MCF 10A (cell line): ENCODE measurements at regions not wholly inside any gene's neighbourhood (a gene's known extent, or its start where the extent isn't known, plus 50 kb on each side); places are given as distances from the start of the nearest gene placed in this dataset.

Experiments used
- BruUV-seq: library from RNA; stranded (reverse); fragments of 400-500 nt; replicated peaks from 2 replicates; lab custom pipeline; 2021; lab: Mats Ljungman, UMichigan
- CTCF ChIA-PET: fragments of 300-600 bp; sonication (Branson Sonifier 250); formaldehyde crosslinking; extraction: SDS; loops from one replicate; lab custom pipeline; 2021; ENCODE audit warnings: antibody characterized with exemption, inconsistent platforms; lab: Yijun Ruan, JAX
- POLR2A ChIA-PET: fragments of 300-600, 350-650 bp; sonication (Branson Sonifier 250); formaldehyde crosslinking; extraction: SDS; loops from one replicate; lab custom pipeline; 2020; ENCODE audit warnings: antibody characterized with exemption, inconsistent platforms; lab: Yijun Ruan, JAX
- DNase-seq: peaks from one replicate; pipeline ENCODE4 v3.0.0-alpha.2; 2018; ENCODE audit not compliant: unreplicated experiment
- H3K27ac Mint-ChIP-seq: one replicate; pipeline ENCODE4 v1.8.0; 2022; ENCODE audit warnings: mild to moderate bottlenecking, low read depth, mixed read lengths; ENCODE audit not compliant: unreplicated experiment
- H3K27me3 Mint-ChIP-seq: one replicate; pipeline ENCODE4 v1.8.0; 2022; ENCODE audit warnings: mixed read lengths; ENCODE audit not compliant: insufficient read depth, unreplicated experiment
- H3K36me3 Mint-ChIP-seq: one replicate; pipeline ENCODE4 v1.8.0; 2022; ENCODE audit warnings: mild to moderate bottlenecking, moderate library complexity, mixed read lengths; ENCODE audit not compliant: insufficient read depth, unreplicated experiment
- H3K4me1 Mint-ChIP-seq: one replicate; pipeline ENCODE4 v1.8.0; 2022; ENCODE audit warnings: mixed read lengths; ENCODE audit not compliant: insufficient read depth, unreplicated experiment
- H3K4me3 Mint-ChIP-seq: one replicate; pipeline ENCODE4 v1.8.0; 2022; ENCODE audit warnings: mild to moderate bottlenecking, moderate library complexity, mixed read lengths; ENCODE audit not compliant: unreplicated experiment
- H3K9me3 Mint-ChIP-seq: one replicate; pipeline ENCODE4 v1.8.0; 2022; ENCODE audit warnings: mixed read lengths; ENCODE audit not compliant: unreplicated experiment
- intact Hi-C: fragments of 100-400 bp; cut with micrococcal nuclease; formaldehyde crosslinking; loops from 2 replicates; pipeline ENCODE4 v1.14.1; 2022
- TF ChIP-seq, protein P1 (sequence below): fragments of 200-600 bp; IDR thresholded peaks from one replicate; pipeline ENCODE4 v1.8.0; 2022; ENCODE audit warnings: antibody characterized with exemption, mild to moderate bottlenecking; ENCODE audit not compliant: unreplicated experiment

DNA sequence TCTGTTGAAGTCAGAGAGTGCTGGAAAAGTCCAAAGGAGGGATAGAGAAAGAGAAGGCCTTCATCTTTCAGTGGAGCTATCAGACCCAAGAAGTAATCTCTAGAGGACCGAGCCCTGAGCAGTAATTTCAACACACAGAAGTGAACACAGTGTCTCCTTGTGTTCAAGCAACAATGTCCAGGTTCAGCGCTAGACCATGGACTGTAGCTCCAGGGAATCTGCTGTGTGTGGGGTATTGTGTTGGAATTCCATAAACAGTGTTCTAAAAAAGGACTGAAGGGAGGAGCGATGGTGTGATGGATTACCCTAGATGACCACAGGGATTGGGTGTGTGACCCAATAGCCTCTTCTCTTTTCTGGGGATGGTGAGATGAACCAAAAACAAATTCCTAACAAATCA, 165.9 kb downstream of the BLID start:
- TF ChIP-seq, protein P1, sequence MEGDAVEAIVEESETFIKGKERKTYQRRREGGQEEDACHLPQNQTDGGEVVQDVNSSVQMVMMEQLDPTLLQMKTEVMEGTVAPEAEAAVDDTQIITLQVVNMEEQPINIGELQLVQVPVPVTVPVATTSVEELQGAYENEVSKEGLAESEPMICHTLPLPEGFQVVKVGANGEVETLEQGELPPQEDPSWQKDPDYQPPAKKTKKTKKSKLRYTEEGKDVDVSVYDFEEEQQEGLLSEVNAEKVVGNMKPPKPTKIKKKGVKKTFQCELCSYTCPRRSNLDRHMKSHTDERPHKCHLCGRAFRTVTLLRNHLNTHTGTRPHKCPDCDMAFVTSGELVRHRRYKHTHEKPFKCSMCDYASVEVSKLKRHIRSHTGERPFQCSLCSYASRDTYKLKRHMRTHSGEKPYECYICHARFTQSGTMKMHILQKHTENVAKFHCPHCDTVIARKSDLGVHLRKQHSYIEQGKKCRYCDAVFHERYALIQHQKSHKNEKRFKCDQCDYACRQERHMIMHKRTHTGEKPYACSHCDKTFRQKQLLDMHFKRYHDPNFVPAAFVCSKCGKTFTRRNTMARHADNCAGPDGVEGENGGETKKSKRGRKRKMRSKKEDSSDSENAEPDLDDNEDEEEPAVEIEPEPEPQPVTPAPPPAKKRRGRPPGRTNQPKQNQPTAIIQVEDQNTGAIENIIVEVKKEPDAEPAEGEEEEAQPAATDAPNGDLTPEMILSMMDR, result no peak
- Mint-ChIP-seq H3K27ac (no peak overlapping the region), H3K9me3 (peaks cover 7% of the 10 kb centered on the region), H3K4me1 (no peaks in the 10 kb centered on the region), H3K4me3 (no peak overlapping the region), H3K27me3 (no peaks in the 10 kb centered on the region), H3K36me3 (no peaks in the 10 kb centered on the region)
- ChIA-PET POLR2A (no interaction called here), CTCF (interaction anchor here (0.7 to 1.3 kb wide), 2 partner anchors 9 to 216 kb away, joined by 3 to 6 read pairs; no protein-coding TSS in a partner anchor)
- intact Hi-C loops, result no loop called here
- DNase-seq, result no peak
- no TSS peak for BruUV-seq

DNA sequence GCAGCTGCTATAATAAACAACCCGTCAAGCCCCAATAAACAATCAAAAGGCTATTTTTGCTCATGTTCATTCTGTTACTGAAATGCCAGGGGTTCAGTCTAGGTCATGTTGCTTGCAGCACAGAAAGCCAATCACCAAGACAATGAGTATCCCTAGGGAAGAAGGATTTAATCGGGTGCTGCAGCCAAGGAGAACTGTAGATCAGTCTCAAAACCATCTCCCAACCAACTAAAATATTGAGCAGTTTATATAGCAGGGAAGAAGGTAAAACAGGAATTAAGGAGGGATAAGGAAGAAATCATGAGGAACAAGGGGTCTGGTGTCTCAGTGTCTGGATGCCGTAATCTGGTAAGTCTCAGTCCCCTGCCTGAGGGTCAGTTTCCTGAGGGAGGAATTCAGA, 169.5 kb downstream of the BLID start:
- no TSS peak for BruUV-seq
- no peaks in the 10 kb centered on the region for H3K27me3 Mint-ChIP-seq
- POLR2A ChIA-PET, result no interaction called here

GRCh38 chr11:121944556-121945230, 171.3 kb downstream of the BLID start:
- intact Hi-C loops, result no loop called here
- BruUV-seq, result no TSS peak
- CTCF ChIA-PET, result interaction anchor here (0.6 kb wide), 2 partner anchors 278 to 363 kb away, joined by 3 read pairs; no protein-coding TSS in a partner anchor
- Mint-ChIP-seq H3K4me3 (no peak overlapping the region), H3K27ac (no peak overlapping the region), H3K4me1 (no peaks in the 10 kb centered on the region), H3K27me3 (no peaks in the 10 kb centered on the region), H3K36me3 (no peaks in the 10 kb centered on the region), H3K9me3 (peaks cover 7% of the 10 kb centered on the region)
- no peak for DNase-seq
- POLR2A ChIA-PET, result interaction anchor here (0.6 kb wide), 1 partner anchor 82 kb away, joined by 3 read pairs; no protein-coding TSS in a partner anchor
- TF ChIP-seq, protein P1, result no peak

More for the DNA sequence above, 169.5 kb downstream of the BLID start:
- CTCF ChIA-PET, result no interaction called here
- no peak overlapping the region for H3K27ac Mint-ChIP-seq
- no peak for DNase-seq
- H3K4me1 Mint-ChIP-seq, result no peaks in the 10 kb centered on the region
- H3K4me3 Mint-ChIP-seq, result no peak overlapping the region
- no peaks in the 10 kb centered on the region for H3K36me3 Mint-ChIP-seq
- intact Hi-C loops, result no loop called here
- TF ChIP-seq, protein P1, result no peak
- peaks cover 7% of the 10 kb centered on the region for H3K9me3 Mint-ChIP-seq

GRCh38 chr11:121938076-121938475, 177.9 kb downstream of the BLID start:
- BruUV-seq, result no TSS peak
- TF ChIP-seq, protein P1, result no peak
- no peak for DNase-seq
- no peaks in the 10 kb centered on the region for H3K36me3 Mint-ChIP-seq
- H3K4me1 Mint-ChIP-seq, result peaks cover 16% of the 10 kb centered on the region
- H3K27me3 Mint-ChIP-seq, result no peaks in the 10 kb centered on the region
- H3K9me3 Mint-ChIP-seq, result peaks cover 8% of the 10 kb centered on the region
- no peak overlapping the region for H3K4me3 Mint-ChIP-seq
- ChIA-PET POLR2A (no interaction called here), CTCF (no interaction called here)
- H3K27ac Mint-ChIP-seq, result no peak overlapping the region
- intact Hi-C loops, result no loop called here
